ENCODE measurements at regions not wholly inside any gene's neighbourhood (a gene's known extent, or its start where the extent isn't known, plus 50 kb on each side); places are given as distances from the start of the nearest gene placed in this dataset.

DNA sequence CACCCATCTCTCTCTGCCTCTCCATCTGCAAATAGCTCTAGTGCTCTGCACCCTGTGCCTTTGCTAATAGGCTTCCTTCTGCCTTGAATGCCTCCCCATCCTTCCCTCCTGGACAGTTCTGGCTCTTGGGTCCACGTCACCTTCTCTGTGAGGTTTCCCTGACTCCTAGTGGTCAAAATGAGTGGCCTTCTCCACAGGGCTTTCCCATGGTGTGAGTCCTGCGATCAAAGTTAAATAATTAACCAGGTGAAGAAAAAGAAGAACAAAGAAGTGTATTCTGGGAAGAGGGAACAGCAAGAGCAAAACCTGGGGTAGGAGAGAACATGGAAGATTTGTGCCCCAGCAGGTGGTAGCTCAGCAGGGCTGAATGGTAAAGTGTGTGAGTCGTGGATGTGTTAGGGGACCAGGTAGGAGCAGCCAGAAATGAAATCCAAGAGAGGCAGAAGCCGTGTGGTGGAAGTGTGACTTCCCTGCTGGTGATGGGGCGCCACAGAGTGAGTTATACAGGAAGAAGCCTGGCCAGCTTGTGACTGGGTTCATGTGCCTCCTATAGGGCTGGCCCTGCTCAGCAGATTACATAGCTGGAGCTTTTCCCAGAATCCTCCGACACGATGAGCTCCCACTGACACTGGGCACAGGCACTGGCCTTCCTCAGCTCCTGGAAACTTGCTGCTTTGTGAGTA is 93.8 kb upstream of the LDAH start:
- no peak for ATAC-seq (ENCODE audit: insufficient read depth, low FRiP score)
- H3K9ac ChIP-seq (ENCODE audit: insufficient read depth in 1 of 2, low read length in 2 of 2) = no peak overlapping the region
- H3K27ac ChIP-seq (ENCODE audit: low read depth in 1 of 2, low read length in 1 of 2) = no peak overlapping the region
- peaks cover 3 to 7% (median 4%) of the 10 kb centered on the region in 3 donors for H3K27me3 ChIP-seq (ENCODE audit: control insufficient read depth in 3 of 3, insufficient read depth in 3 of 3, low read length in 2 of 3)
- peaks cover 0 to 7% (median 0%) of the 10 kb centered on the region in 5 donors for H3K4me1 ChIP-seq (ENCODE audit: control insufficient read depth in 5 of 5, insufficient read depth in 5 of 5, low read length in 5 of 5)
- 50 to 56% methylated on average over 7 of the region's 7 CpGs for WGBS, 2 donors
- H3K4me3 ChIP-seq = no peak overlapping the region
- no peaks in the 10 kb centered on the region for H3K36me3 ChIP-seq (ENCODE audit: control insufficient read depth in 4 of 4, insufficient read depth in 4 of 4, low read length in 4 of 4)
- DNase-seq = peak in 2 of 3 donors; percentile 31 to 47
- TF ChIP-seq, protein P1, sequence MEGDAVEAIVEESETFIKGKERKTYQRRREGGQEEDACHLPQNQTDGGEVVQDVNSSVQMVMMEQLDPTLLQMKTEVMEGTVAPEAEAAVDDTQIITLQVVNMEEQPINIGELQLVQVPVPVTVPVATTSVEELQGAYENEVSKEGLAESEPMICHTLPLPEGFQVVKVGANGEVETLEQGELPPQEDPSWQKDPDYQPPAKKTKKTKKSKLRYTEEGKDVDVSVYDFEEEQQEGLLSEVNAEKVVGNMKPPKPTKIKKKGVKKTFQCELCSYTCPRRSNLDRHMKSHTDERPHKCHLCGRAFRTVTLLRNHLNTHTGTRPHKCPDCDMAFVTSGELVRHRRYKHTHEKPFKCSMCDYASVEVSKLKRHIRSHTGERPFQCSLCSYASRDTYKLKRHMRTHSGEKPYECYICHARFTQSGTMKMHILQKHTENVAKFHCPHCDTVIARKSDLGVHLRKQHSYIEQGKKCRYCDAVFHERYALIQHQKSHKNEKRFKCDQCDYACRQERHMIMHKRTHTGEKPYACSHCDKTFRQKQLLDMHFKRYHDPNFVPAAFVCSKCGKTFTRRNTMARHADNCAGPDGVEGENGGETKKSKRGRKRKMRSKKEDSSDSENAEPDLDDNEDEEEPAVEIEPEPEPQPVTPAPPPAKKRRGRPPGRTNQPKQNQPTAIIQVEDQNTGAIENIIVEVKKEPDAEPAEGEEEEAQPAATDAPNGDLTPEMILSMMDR (IDR thresholded peaks at IDR 0.05; ENCODE audit: control extremely low read depth, extremely low read depth) = no peak
- H3K9me3 ChIP-seq (ENCODE audit: control insufficient read depth in 4 of 4, insufficient read depth in 3 of 4, low read length in 3 of 4) = peaks cover 0 to 8% (median 0%) of the 10 kb centered on the region in 4 donors

DNA sequence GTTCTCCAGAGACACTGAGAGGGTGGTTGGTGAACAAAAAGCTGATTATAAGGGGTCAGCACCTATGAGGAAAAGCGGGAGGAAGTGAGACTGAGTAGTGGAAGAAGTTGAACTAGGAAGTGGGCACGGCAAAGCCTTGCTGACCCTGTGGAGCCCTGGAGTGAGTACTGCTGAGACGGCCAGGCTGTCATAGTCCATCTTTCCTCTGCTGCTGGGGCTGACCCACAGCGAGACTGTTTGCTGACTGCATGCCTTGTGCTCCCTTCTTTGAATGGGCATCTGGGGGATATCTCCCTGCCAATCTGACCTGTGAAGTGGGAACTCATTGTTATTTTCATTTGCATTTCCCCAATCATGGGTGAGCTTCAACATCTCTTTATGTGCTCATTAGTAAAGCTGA is 92.4 kb upstream of the LDAH start:
- ATAC-seq (ENCODE audit: insufficient read depth, low FRiP score) = no peak
- peaks cover 0 to 8% (median 0%) of the 10 kb centered on the region in 4 donors for H3K9me3 ChIP-seq (ENCODE audit: control insufficient read depth in 4 of 4, insufficient read depth in 3 of 4, low read length in 3 of 4)
- no peak overlapping the region for H3K4me3 ChIP-seq
- no peaks in the 10 kb centered on the region for H3K36me3 ChIP-seq (ENCODE audit: control insufficient read depth in 4 of 4, insufficient read depth in 4 of 4, low read length in 4 of 4)
- no peak for DNase-seq
- TF ChIP-seq, protein P1 (IDR thresholded peaks at IDR 0.05; ENCODE audit: control extremely low read depth, extremely low read depth) = no peak
- H3K4me1 ChIP-seq (ENCODE audit: control insufficient read depth in 5 of 5, insufficient read depth in 5 of 5, low read length in 5 of 5) = peaks cover 0 to 7% (median 0%) of the 10 kb centered on the region in 5 donors
- H3K27ac ChIP-seq (ENCODE audit: low read depth in 1 of 2, low read length in 1 of 2) = no peak overlapping the region
- peaks cover 3 to 7% (median 4%) of the 10 kb centered on the region in 3 donors for H3K27me3 ChIP-seq (ENCODE audit: control insufficient read depth in 3 of 3, insufficient read depth in 3 of 3, low read length in 2 of 3)
- no peak overlapping the region for H3K9ac ChIP-seq (ENCODE audit: insufficient read depth in 1 of 2, low read length in 2 of 2)
- WGBS, 2 donors = 69 to 73% methylated on average over 4 of the region's 4 CpGs

DNA sequence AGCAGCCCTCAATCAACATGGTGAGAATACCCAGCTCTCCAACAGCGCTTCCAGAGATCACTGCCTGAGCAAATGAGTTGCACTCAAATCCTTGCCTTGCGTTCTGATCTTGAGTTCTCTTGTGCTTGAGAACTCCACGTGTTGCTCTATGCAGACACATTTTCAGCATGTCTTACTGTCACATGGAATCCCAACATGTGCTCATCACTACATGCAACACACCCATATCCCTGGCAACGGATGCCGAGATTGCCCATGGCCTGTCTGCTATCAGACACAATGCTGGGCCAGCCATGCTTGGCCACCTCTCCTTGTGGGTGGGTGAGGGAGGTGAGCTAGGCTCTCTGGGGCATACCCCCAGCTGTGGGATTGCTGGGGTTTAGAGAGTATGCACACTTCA is 91.9 kb upstream of the LDAH start:
- Histone ChIP-seq H3K4me3 (no peak overlapping the region), H3K36me3 (ENCODE audit: control insufficient read depth in 4 of 4, insufficient read depth in 4 of 4, low read length in 4 of 4) (no peaks in the 10 kb centered on the region), H3K9ac (ENCODE audit: insufficient read depth in 1 of 2, low read length in 2 of 2) (no peak overlapping the region), H3K27me3 (ENCODE audit: control insufficient read depth in 3 of 3, insufficient read depth in 3 of 3, low read length in 2 of 3) (peaks cover 3 to 7% (median 4%) of the 10 kb centered on the region in 3 donors), H3K27ac (ENCODE audit: low read depth in 1 of 2, low read length in 1 of 2) (no peak overlapping the region), H3K4me1 (ENCODE audit: control insufficient read depth in 5 of 5, insufficient read depth in 5 of 5, low read length in 5 of 5) (peaks cover 0 to 7% (median 0%) of the 10 kb centered on the region in 5 donors), H3K9me3 (ENCODE audit: control insufficient read depth in 4 of 4, insufficient read depth in 3 of 4, low read length in 3 of 4) (peaks cover 0 to 8% (median 0%) of the 10 kb centered on the region in 4 donors)
- WGBS, 2 donors = 88 to 90% methylated on average over 5 of the region's 5 CpGs
- DNase-seq (no peak), ATAC-seq (ENCODE audit: insufficient read depth, low FRiP score) (no peak)
- TF ChIP-seq, protein P1 (IDR thresholded peaks at IDR 0.05; ENCODE audit: control extremely low read depth, extremely low read depth) = no peak
